ENCODE measurements at regions not wholly inside any gene's neighbourhood (a gene's known extent, or its start where the extent isn't known, plus 50 kb on each side); places are given as distances from the start of the nearest gene placed in this dataset.
A peak's percentile ranks its signal among the peaks of the same experiment; 100 is the strongest.

DNA sequence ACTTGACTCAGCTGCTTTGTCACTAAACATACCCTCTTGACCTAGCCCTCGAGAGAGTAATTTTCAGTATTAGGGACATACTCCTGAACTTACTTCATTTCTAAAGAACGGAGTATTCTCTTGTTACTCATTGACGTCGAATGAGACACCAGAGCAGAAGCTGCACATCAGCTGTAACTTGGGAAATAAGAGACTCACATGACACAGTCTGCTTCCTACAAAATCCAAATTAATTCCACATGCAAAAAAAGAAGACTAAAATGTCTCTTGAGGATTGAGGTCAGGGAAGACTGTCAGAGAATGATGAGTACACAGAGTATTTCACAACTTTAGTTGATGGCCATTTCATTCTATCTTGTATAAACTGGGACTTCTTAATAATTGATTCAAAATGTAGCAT is 114.7 kb upstream of the EGFR start:
- H3K4me3 ChIP-seq (replicated peaks in 1 of 2; ENCODE audit: low read depth in 2 of 2, low read length in 2 of 2), result no peak overlapping the region
- TF ChIP-seq, protein P1, sequence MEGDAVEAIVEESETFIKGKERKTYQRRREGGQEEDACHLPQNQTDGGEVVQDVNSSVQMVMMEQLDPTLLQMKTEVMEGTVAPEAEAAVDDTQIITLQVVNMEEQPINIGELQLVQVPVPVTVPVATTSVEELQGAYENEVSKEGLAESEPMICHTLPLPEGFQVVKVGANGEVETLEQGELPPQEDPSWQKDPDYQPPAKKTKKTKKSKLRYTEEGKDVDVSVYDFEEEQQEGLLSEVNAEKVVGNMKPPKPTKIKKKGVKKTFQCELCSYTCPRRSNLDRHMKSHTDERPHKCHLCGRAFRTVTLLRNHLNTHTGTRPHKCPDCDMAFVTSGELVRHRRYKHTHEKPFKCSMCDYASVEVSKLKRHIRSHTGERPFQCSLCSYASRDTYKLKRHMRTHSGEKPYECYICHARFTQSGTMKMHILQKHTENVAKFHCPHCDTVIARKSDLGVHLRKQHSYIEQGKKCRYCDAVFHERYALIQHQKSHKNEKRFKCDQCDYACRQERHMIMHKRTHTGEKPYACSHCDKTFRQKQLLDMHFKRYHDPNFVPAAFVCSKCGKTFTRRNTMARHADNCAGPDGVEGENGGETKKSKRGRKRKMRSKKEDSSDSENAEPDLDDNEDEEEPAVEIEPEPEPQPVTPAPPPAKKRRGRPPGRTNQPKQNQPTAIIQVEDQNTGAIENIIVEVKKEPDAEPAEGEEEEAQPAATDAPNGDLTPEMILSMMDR (IDR thresholded peaks at IDR 0.05; ENCODE audit: low read depth, low read length), result no peak
- DNase-seq (ENCODE audit: low read depth in 2 of 2), result peak; percentile 75 to 96

DNA sequence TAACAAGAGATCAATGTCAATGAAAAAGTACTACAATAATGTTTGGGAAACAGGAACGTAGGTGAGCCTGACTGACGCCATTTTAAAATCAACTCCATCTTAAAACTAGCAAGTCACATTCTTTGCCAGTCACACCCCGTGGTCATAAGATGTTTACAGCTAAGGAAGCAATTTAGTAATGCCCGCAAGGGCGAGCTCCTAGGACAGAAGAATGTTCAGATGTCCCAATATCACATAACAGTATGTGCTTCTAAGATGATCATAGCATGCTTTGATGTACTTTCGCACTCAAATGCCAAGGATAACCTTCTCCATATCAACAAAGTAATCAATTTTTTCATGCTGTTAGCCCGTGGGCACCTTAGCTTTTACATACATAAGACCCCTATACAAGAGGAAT is 113.8 kb upstream of the EGFR start:
- H3K4me3 ChIP-seq (replicated peaks in 1 of 2; ENCODE audit: low read depth in 2 of 2, low read length in 2 of 2), result no peak overlapping the region
- TF ChIP-seq, protein P1 (IDR thresholded peaks at IDR 0.05; ENCODE audit: low read depth, low read length), result no peak
- DNase-seq (ENCODE audit: low read depth in 2 of 2), result peak in 1 of 2 donors; percentile 42

DNA sequence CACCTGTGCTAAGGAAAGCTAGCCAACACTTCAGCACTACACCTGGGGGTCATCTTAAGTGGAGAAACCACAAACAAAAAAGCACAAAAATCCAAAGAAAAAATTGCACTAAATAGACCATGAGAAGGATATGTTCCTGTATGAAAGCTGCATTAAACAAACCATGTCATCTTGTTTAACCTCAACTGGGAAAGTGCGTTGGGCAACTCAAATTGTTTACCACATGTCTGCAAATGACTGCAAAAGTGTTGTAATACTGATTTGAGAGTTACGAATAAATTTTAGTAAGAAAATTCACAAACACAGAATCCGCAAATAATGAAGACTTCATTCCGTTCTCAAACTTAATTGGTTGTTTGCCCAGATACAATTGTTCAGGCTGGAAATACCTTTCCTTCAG is 111.9 kb upstream of the EGFR start:
- no peak for DNase-seq (ENCODE audit: low read depth in 2 of 2)
- TF ChIP-seq, protein P1 (IDR thresholded peaks at IDR 0.05; ENCODE audit: low read depth, low read length), result no peak
- H3K4me3 ChIP-seq (replicated peaks in 1 of 2; ENCODE audit: low read depth in 2 of 2, low read length in 2 of 2), result no peak overlapping the region

DNA sequence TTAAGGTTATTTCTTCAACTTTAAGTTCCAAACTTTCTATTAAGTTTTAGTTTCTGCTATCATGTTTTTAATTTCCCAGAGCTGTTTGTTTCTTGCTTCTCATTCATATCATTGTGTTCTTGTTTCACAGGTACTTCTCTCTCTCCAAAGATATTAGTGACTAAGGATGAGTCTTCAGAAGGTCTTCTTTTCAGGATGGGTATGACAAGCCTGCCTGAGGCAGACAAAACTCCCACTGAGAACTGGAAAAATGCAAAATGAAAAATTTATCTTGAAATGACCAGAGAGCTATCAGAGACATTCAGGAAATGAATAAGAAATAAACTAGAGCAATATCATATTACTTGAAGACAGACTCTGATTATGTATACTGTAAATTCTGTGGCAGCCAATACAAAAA is 110.8 kb upstream of the EGFR start:
- TF ChIP-seq, protein P1 (IDR thresholded peaks at IDR 0.05; ENCODE audit: low read depth, low read length), result no peak
- no peak for DNase-seq (ENCODE audit: low read depth in 2 of 2)
- no peak overlapping the region for H3K4me3 ChIP-seq (replicated peaks in 1 of 2; ENCODE audit: low read depth in 2 of 2, low read length in 2 of 2)

DNA sequence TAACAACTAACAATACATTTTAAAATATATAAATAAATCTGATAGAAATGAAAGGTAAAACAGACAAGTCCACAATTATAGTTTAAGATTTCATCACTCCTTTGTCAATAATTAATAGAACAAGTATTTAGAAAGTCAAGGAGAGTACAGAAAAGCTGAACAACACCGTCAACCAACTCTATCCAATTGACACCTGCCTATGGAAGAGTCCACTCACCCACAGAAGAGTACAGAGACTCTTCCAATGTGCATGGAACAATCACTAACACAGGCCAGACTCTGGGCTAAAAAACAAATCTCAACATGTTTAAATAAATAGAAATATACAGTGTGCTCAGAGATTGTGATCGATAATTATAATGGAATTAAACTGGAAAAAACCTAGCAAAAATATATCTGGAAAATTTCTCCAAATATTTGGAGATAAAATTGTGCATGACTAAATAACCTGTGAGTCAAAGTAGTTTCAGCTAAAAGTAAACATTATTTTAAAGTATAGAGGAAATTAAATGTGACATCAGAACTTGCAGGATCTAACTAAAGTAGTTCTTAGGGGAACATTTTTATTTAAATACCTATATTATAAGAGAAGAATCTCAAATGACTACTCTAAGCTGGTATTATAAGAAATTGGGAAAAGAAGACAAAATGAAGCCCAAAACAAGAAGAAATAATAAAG is 109.9 kb upstream of the EGFR start:
- TF ChIP-seq, protein P1 (IDR thresholded peaks at IDR 0.05; ENCODE audit: low read depth, low read length), result no peak
- no peak overlapping the region for H3K4me3 ChIP-seq (replicated peaks in 1 of 2; ENCODE audit: low read depth in 2 of 2, low read length in 2 of 2)
- DNase-seq (ENCODE audit: low read depth in 2 of 2), result peak in 1 of 2 donors; percentile 23

DNA sequence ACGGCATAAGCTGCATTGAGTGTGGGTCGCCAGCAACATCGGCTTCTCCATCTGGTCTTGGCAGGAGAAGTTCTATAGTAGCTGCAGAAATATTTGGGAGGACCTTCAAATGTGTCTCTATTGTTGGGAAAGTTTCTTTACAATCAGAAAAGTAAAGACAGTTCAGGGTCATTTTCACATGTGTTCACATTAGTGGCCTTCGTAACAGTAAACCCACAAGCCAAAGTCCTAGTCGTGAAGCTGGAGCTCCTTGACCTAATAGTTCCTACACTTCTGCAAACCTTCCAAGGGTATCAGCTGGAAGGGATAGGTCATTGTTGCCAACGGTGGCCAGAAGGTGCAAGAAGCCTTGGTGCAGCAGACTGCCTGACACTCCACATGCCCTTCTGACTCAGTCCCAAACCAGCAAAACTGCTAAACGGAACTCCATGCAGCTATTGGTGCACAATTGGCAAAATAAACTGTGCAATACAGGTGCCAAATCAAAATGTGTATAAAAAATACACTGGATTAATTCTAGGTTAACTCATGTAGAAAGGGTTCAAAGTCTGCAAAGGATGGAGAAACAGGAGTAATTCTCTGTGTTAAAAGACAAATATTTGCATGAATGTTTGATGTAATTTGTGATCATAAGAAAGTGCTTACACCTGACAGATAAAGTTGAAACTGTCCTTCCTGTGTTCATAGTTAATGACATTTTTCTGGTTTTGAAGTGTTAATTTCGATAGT is 102.8 kb upstream of the EGFR start:
- no peak overlapping the region for H3K4me3 ChIP-seq (replicated peaks in 1 of 2; ENCODE audit: low read depth in 2 of 2, low read length in 2 of 2)
- TF ChIP-seq, protein P1 (IDR thresholded peaks at IDR 0.05; ENCODE audit: low read depth, low read length), result no peak
- DNase-seq (ENCODE audit: low read depth in 2 of 2), result no peak
